K562 (cell line): ENCODE measurements at regions not wholly inside any gene's neighbourhood (a gene's known extent, or its start where the extent isn't known, plus 50 kb on each side); places are given as distances from the start of the nearest gene placed in this dataset.

Source experiments
- ATAC-seq: fragments of 200-7000 bp; cut with Tn5 transposase; 3 replicates; pipeline ENCODE4 v1.9.1; 2020; ENCODE audit warnings: moderate library complexity
- BruUV-seq: library from RNA; stranded (reverse); fragments of 400-500 nt; replicated peaks from 2 replicates; lab custom pipeline; 2021; lab: Mats Ljungman, UMichigan
- CTCF ChIA-PET: fragments of 300-600 bp; formaldehyde crosslinking; extraction: SDS; loops from one replicate; lab custom pipeline; 2021; ENCODE audit warnings: low intra/inter-chr PET ratio; lab: Yijun Ruan, JAX
- POLR2A ChIA-PET: fragments of 300-600, 350-650 bp; sonication (Branson Sonifier 250); formaldehyde crosslinking; extraction: SDS; loops from one replicate; lab custom pipeline; 2021; ENCODE audit warnings: antibody characterized with exemption, inconsistent platforms; lab: Yijun Ruan, JAX
- DNase-seq, 4 experiments: peaks; one replicate each; pipeline versions ENCODE4 v3.0.0 to v3.0.0-alpha.2; 2011 to 2018; ENCODE audit warnings: low spot score in 3 of 4, mixed read lengths in 3 of 4; ENCODE audit errors: extremely low read depth in 1 of 4
- FAIRE-seq: peaks from 2 replicates; lab custom pipeline; 2011; peaks lifted over from hg19 to GRCh38; lab: Jason Lieb, UNC
- H2AFZ ChIP-seq: 2 replicates; pipeline ENCODE4 v1.6.0; 2011; ENCODE audit warnings: low read depth, low read length, control low read depth, inconsistent platforms
- H3K27ac ChIP-seq: fragments of 200-600 bp; 3 replicates; pipeline ENCODE4 v1.8.0; 2011; ENCODE audit warnings: low read depth, mild to moderate bottlenecking, control low read depth, inconsistent platforms, low read length, moderate library complexity, mixed read lengths; ENCODE audit errors: extremely low read depth
- H3K27me3 ChIP-seq, 2 experiments: fragments of 300-600 bp in 1 of 2; 2 replicates in 1 of 2; 3 replicates in 1 of 2; pipeline versions ENCODE4 v1.6.0 to v1.8.0; 2011; ENCODE audit warnings: inconsistent platforms in 2 of 2, low read length in 2 of 2, mild to moderate bottlenecking in 1 of 2, mixed read lengths in 1 of 2, moderate library complexity in 1 of 2; ENCODE audit not compliant: control insufficient read depth in 2 of 2, insufficient read depth in 2 of 2
- H3K36me3 ChIP-seq: fragments of 300-600 bp; 3 replicates; pipeline ENCODE4 v1.8.0; 2011; ENCODE audit warnings: mild to moderate bottlenecking, low read length, inconsistent platforms; ENCODE audit not compliant: control insufficient read depth, insufficient read depth
- H3K4me1 ChIP-seq, 2 experiments: fragments of 200-600 bp in 1 of 2; replicated peaks in 1 of 2; 2 replicates in 1 of 2; 3 replicates in 1 of 2; pipeline versions ENCODE4 v1.5.1 to v1.8.0; 2011; ENCODE audit warnings: inconsistent platforms in 2 of 2, low read length in 2 of 2, mild to moderate bottlenecking in 1 of 2, mixed read lengths in 1 of 2, moderate library complexity in 1 of 2; ENCODE audit not compliant: control insufficient read depth in 2 of 2, insufficient read depth in 2 of 2
- H3K4me2 ChIP-seq: 2 replicates; pipeline ENCODE4 v1.6.1; 2011; ENCODE audit warnings: low read length, control low read depth, inconsistent platforms, mixed read lengths; ENCODE audit not compliant: insufficient read depth
- H3K4me3 ChIP-seq: fragments of 200-600 bp; sonication (generic), shearing (Covaris generic); 2 replicates; pipeline ENCODE4 v1.5.1; 2016; ENCODE audit warnings: control low read depth, inconsistent platforms
- H3K79me2 ChIP-seq: fragments of 200-600 bp; 3 replicates; pipeline ENCODE4 v1.8.0; 2011; ENCODE audit warnings: low read length, inconsistent platforms; ENCODE audit not compliant: control insufficient read depth, insufficient read depth
- H3K9ac ChIP-seq, 2 experiments: 2 replicates each; pipeline versions ENCODE4 v1.6.0 to v1.6.1; 2011; ENCODE audit warnings: low read depth in 2 of 2, low read length in 2 of 2, control low read depth in 1 of 2, inconsistent platforms in 1 of 2, mild to moderate bottlenecking in 1 of 2, mixed read lengths in 1 of 2; ENCODE audit not compliant: insufficient read depth in 1 of 2
- H3K9me1 ChIP-seq: one replicate; pipeline ENCODE4 v1.6.0; 2011; ENCODE audit warnings: inconsistent platforms, mild to moderate bottlenecking, low read length, moderate library complexity; ENCODE audit not compliant: control insufficient read depth, insufficient read depth
- H3K9me3 ChIP-seq: replicated peaks from 2 replicates; pipeline ENCODE4 v1.5.1; 2011; ENCODE audit warnings: low read depth, low read length, inconsistent platforms; ENCODE audit not compliant: control insufficient read depth, insufficient read depth
- H4K20me1 ChIP-seq: replicated peaks from 2 replicates; pipeline ENCODE4 v1.6.1; 2011; ENCODE audit warnings: low read length, inconsistent platforms, mixed read lengths; ENCODE audit not compliant: control insufficient read depth, insufficient read depth
- HDGF ChIP-seq: fragments of 450-650 bp; IDR thresholded peaks from 2 replicates; pipeline ENCODE4 v1.6.1; 2016
- PPARD ChIP-seq: fragments of 250-450 bp; sonication (Bioruptor Pico); IDR thresholded peaks from 2 replicates; pipeline ENCODE4 v1.8.0; 2022; ENCODE audit warnings: inconsistent platforms, mild to moderate bottlenecking, moderate library complexity
- SMARCE1 ChIP-seq: fragments of 450-650 bp; IDR thresholded peaks from 2 replicates; pipeline ENCODE4 v1.7.1; 2016; ENCODE audit warnings: mild to moderate bottlenecking
- SPI1 ChIP-seq: IDR thresholded peaks from 2 replicates; pipeline ENCODE4 v1.6.1; 2011; ENCODE audit warnings: low read depth, low read length, control low read depth, borderline replicate concordance
- ZNF384 ChIP-seq: IDR thresholded peaks from 2 replicates; pipeline ENCODE4 v1.6.1; 2012; ENCODE audit warnings: low read depth, low read length, improper control_type of control experiment
- WGBS: fragments of 100-300 bp; shearing (Covaris generic); methylation state at CpG from one replicate; pipeline ENCODE4 v1.1.6; 2016; ENCODE audit warnings: low coverage, mixed read lengths; ENCODE audit not compliant: insufficient coverage; ENCODE audit errors: missing lambda C conversion rate; 5-methylcytosine and 5-hydroxymethylcytosine counted together
- in situ Hi-C: fragments of 300-500 bp; cut with MboI; formaldehyde crosslinking; loops from 4 replicates; pipeline ENCODE4 v1.15.0; 2018; ENCODE audit warnings: inconsistent platforms, mixed read lengths
- intact Hi-C: fragments of 100-400 bp; cut with micrococcal nuclease; formaldehyde crosslinking; loops from 2 replicates; pipeline ENCODE4 v1.14.2; 2022
- TF ChIP-seq, protein P1 (sequence below): sonication (generic); formaldehyde crosslinking; IDR thresholded peaks from 2 replicates; pipeline ENCODE4 v1.8.0; 2022; ENCODE audit warnings: missing genetic modification reagents, mild to moderate bottlenecking, borderline replicate concordance
- TF ChIP-seq, protein P2 (sequence below), 3 experiments: IDR thresholded peaks in 2 of 3; conservative IDR thresholded peaks in 1 of 3; 2 replicates each; pipeline ENCODE4 v1.5.1; 2011 to 2012; ENCODE audit warnings: low read length in 3 of 3, mild to moderate bottlenecking in 3 of 3, control low read depth in 2 of 3, improper control_type of control experiment in 1 of 3, inconsistent platforms in 1 of 3, low read depth in 1 of 3, mixed read lengths in 1 of 3, moderate library complexity in 1 of 3; ENCODE audit not compliant: insufficient read depth in 2 of 3

DNA sequence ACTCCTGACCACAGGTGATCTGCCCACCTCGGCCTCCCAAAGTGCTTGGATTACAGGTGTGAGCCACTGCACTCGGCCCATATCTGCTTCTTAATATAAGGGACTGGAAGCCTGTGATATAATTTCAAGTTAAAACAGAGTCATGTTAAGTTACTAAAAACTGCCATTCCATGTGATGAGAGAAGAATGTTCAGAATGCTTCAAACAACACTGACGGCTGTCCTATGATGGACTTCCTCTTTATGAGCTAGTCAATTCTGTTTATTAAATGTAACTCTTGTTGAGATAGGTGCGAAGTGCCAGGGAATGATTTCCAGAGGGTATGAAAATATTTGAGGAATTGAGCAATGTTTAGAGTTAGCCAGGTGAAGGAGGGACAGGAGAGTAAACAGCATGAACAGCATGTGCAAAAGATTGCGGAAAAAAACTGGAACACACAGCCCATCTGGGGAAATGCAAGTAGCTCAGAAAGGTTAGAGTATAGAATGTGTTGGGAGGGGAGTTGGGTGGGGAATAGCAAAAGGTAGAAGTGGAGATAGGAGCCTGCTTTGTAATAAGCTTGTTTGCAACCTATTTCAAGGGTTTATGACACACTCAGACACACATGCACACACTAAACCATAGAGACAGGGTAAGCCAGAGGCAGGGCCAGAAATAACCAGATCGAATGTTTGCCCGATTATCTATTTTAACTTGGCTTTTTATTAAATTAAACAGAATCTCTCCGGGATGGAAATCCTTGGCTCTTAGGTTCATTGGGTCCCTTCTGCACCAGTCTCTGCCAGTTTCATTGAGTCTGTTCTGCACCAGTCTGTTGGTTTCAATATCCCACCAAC lies 135.6 kb upstream of the COX10 start:
- H3K27me3 ChIP-seq, result no peaks in the 10 kb centered on the region
- intact Hi-C loops (no loop called here), in situ Hi-C loops (no loop called here)
- H3K36me3 ChIP-seq, result no peaks in the 10 kb centered on the region
- H2AFZ ChIP-seq, result no peak overlapping the region
- BruUV-seq, result no TSS peak
- H3K4me2 ChIP-seq, result no peak overlapping the region
- H3K79me2 ChIP-seq, result no peaks in the 10 kb centered on the region
- H3K9me1 ChIP-seq, result no peaks in the 10 kb centered on the region
- CTCF ChIA-PET, result no interaction called here
- POLR2A ChIA-PET, result interaction anchor here (0.5 kb wide), 1 partner anchor 815 kb away, joined by 3 read pairs; no protein-coding TSS in a partner anchor
- H3K4me3 ChIP-seq, result no peak overlapping the region
- no peaks in the 10 kb centered on the region for H3K9me3 ChIP-seq
- no peaks in the 10 kb centered on the region for H4K20me1 ChIP-seq
- TF ChIP-seq, protein P1, sequence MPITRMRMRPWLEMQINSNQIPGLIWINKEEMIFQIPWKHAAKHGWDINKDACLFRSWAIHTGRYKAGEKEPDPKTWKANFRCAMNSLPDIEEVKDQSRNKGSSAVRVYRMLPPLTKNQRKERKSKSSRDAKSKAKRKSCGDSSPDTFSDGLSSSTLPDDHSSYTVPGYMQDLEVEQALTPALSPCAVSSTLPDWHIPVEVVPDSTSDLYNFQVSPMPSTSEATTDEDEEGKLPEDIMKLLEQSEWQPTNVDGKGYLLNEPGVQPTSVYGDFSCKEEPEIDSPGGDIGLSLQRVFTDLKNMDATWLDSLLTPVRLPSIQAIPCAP (CRISPR knock-in tag), result no peak
- 0 out of 2 replicates have a peak, but pooled peaks have one; percentile 24 for TF ChIP-seq SPI1
- H3K4me1 ChIP-seq, result no peaks in the 10 kb centered on the region
- no peak for ATAC-seq
- WGBS, result 1% methylated on average over 8 of the region's 8 CpGs
- FAIRE-seq, result no peak
- no peak overlapping the region for H3K27ac ChIP-seq
- H3K9ac ChIP-seq, result no peak overlapping the region
- DNase-seq, result no peak

DNA sequence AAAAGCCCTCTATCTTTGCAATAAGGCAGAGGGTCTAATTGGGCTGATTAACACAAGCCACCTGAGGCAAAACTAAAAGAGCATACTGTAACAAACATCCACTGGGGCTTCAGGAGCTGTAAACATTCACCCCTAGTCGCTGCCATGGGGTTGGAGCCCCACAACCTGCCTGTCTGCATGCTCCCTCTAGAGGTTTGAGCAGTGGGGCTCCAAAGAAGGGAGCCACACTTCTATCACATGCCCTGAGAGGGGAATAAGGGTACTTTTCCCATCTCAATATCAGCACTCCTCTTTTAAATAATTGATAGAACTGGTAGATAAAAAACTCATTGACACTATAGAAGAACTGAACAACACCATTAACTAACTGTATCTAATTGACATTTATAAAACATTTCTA lies 130.1 kb upstream of the COX10 start:
- ChIA-PET POLR2A (interaction anchor here (0.5 kb wide), 1 partner anchor 645 kb away, joined by 3 read pairs; no protein-coding TSS in a partner anchor), CTCF (no interaction called here)
- no peaks in the 10 kb centered on the region; a peak in 1 of 5 replicates for H3K27me3 ChIP-seq
- H2AFZ ChIP-seq, result no peak overlapping the region
- no peak overlapping the region for H3K4me2 ChIP-seq
- H3K36me3 ChIP-seq, result no peaks in the 10 kb centered on the region
- ATAC-seq (no peak), DNase-seq (no peak), FAIRE-seq (no peak)
- TF ChIP-seq, protein P2, sequence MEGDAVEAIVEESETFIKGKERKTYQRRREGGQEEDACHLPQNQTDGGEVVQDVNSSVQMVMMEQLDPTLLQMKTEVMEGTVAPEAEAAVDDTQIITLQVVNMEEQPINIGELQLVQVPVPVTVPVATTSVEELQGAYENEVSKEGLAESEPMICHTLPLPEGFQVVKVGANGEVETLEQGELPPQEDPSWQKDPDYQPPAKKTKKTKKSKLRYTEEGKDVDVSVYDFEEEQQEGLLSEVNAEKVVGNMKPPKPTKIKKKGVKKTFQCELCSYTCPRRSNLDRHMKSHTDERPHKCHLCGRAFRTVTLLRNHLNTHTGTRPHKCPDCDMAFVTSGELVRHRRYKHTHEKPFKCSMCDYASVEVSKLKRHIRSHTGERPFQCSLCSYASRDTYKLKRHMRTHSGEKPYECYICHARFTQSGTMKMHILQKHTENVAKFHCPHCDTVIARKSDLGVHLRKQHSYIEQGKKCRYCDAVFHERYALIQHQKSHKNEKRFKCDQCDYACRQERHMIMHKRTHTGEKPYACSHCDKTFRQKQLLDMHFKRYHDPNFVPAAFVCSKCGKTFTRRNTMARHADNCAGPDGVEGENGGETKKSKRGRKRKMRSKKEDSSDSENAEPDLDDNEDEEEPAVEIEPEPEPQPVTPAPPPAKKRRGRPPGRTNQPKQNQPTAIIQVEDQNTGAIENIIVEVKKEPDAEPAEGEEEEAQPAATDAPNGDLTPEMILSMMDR (IDR thresholded peaks at IDR 0.05 in 2 of 3, conservative IDR thresholded peaks at IDR 0.05 in 1 of 3; ENCODE audit: insufficient read depth in 2 of 3, low read depth in 1 of 3, low read length in 3 of 3), result 0 out of 6 replicates have a peak, but pooled peaks of 1 of the 3 experiments have one; percentile 19
- TF ChIP-seq ZNF384 (no peak), SMARCE1 (no peak), HDGF (no peak), PPARD (CRISPR knock-in tag) (no peak)
- H3K9me1 ChIP-seq, result no peaks in the 10 kb centered on the region
- no peak overlapping the region for H3K9ac ChIP-seq
- in situ Hi-C loops (no loop called here), intact Hi-C loops (no loop called here)
- H3K4me1 ChIP-seq, result no peaks in the 10 kb centered on the region
- H3K27ac ChIP-seq, result no peak overlapping the region
- no TSS peak for BruUV-seq
- no peaks in the 10 kb centered on the region; the same call in 1 of the 2 replicates for H3K9me3 ChIP-seq
- no peaks in the 10 kb centered on the region for H4K20me1 ChIP-seq
- H3K79me2 ChIP-seq, result no peaks in the 10 kb centered on the region
- no peak overlapping the region for H3K4me3 ChIP-seq
- WGBS, result 0% methylated on average over 1 of the region's 1 CpG
